Breast epithelium (tissue), 4 donors: ENCODE measurements at regions not wholly inside any gene's neighbourhood (a gene's known extent, or its start where the extent isn't known, plus 50 kb on each side); places are given as distances from the start of the nearest gene placed in this dataset.

Source experiments
- DNase-seq, 2 donors: peaks; one replicate each; pipeline ENCODE4 v3.0.0-alpha.2; 2019; ENCODE audit warnings: low spot score in 2 of 2
- H3K27ac ChIP-seq, 2 donors: fragments of 200-600 bp; sonication (generic) in 1 of 2; one replicate each; pipeline ENCODE4 v1.5.1; 2016 to 2019; ENCODE audit warnings: mild to moderate bottlenecking in 1 of 2
- H3K27me3 ChIP-seq, 2 donors: fragments of 200-600 bp; sonication (generic) in 1 of 2; one replicate each; pipeline versions ENCODE4 v1.5.1 to v1.6.0; 2017 to 2019; ENCODE audit warnings: control low read depth in 1 of 2, mild to moderate bottlenecking in 1 of 2
- H3K36me3 ChIP-seq: fragments of 200-600 bp; one replicate; pipeline ENCODE4 v1.5.1; 2019
- H3K4me1 ChIP-seq, 2 donors: fragments of 200-600 bp; sonication (generic); one replicate each; pipeline ENCODE4 v1.5.1; 2016 to 2019; ENCODE audit warnings: control low read depth in 1 of 2
- H3K4me3 ChIP-seq, 3 donors: fragments of 200-600 bp; sonication (generic); 1 replicate in 2 of 3; 2 replicates in 1 of 3; pipeline ENCODE4 v1.5.1; 2016 to 2019; ENCODE audit warnings: mild to moderate bottlenecking in 3 of 3, moderate library complexity in 2 of 3
- H3K9me3 ChIP-seq, 2 donors: fragments of 200-600 bp; sonication (generic) in 1 of 2; one replicate each; pipeline ENCODE4 v1.5.1; 2016 to 2019; ENCODE audit warnings: control low read depth in 1 of 2
- CTCF ChIP-seq, 3 donors: fragments of 450-650 bp; IDR thresholded peaks; one replicate each; pipeline ENCODE4 v1.5.1; 2016 to 2017; ENCODE audit warnings: antibody characterized with exemption in 3 of 3, mild to moderate bottlenecking in 3 of 3, moderate library complexity in 3 of 3
- POLR2A ChIP-seq: fragments of 450-650 bp; IDR thresholded peaks from one replicate; pipeline ENCODE4 v1.6.1; 2016; ENCODE audit warnings: antibody characterized with exemption, mild to moderate bottlenecking, moderate library complexity
- POLR2AphosphoS5 ChIP-seq, 3 donors: sonication (generic); formaldehyde crosslinking; IDR thresholded peaks; one replicate each; pipeline ENCODE4 v1.6.1; 2017; ENCODE audit warnings: antibody characterized with exemption in 3 of 3
- intact Hi-C: fragments of 100-400 bp; cut with DNase I; formaldehyde crosslinking; loops from one replicate; pipeline ENCODE4 v1.15.1; 2023; ENCODE audit warnings: low total_unique reads

- no peak for TF ChIP-seq POLR2AphosphoS5 (IDR thresholded peaks at IDR 0.05)
- no peak for TF ChIP-seq CTCF (IDR thresholded peaks at IDR 0.05)
- TF ChIP-seq POLR2A = no peak
- H3K4me3 ChIP-seq = no peak overlapping the region
- no peaks in the 10 kb centered on the region for H3K27me3 ChIP-seq
- H3K27ac ChIP-seq = no peak overlapping the region
- H3K4me1 ChIP-seq = no peaks in the 10 kb centered on the region
- intact Hi-C loops = no loop called here
- H3K9me3 ChIP-seq = no peaks in the 10 kb centered on the region
- DNase-seq = no peak
- H3K36me3 ChIP-seq = no peaks in the 10 kb centered on the region
Measured at GRCh38 chr1:221317537-221317936, 424.4 kb downstream of the DUSP10 start.

- H3K36me3 ChIP-seq = no peaks in the 10 kb centered on the region
- H3K27ac ChIP-seq = no peak overlapping the region
- no peak overlapping the region for H3K4me3 ChIP-seq
- H3K9me3 ChIP-seq = peaks cover 0 to 15% of the 10 kb centered on the region in 2 donors
- TF ChIP-seq CTCF (IDR thresholded peaks at IDR 0.05) = no peak
- no peak for TF ChIP-seq POLR2AphosphoS5 (IDR thresholded peaks at IDR 0.05)
- no peak for TF ChIP-seq POLR2A
- no peaks in the 10 kb centered on the region for H3K27me3 ChIP-seq
- intact Hi-C loops = no loop called here
- H3K4me1 ChIP-seq = no peaks in the 10 kb centered on the region
- no peak for DNase-seq
Measured at GRCh38 chr1:221327954-221328353, 413.9 kb downstream of the DUSP10 start.

DNA sequence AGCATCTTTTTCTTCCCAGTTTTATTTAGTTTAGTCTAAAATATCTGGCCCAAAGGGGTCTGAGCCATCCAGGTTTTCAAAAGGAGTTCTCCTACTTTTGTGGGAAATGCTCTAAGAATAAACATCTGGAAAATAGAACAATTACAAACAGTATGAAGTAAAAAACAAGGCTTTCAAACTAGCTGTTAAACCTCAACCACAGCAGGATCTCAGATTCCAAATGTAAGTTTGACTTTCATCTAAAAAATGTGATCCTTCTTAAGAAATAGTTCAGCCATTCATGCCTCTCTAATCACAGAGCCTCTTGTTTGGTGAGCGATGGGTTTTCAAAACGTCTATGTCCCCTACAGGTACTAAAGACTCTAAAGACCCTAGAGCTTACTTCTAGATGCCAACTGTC lies 413.5 kb downstream of the DUSP10 start:
- Histone ChIP-seq H3K4me1 (no peaks in the 10 kb centered on the region), H3K36me3 (no peaks in the 10 kb centered on the region), H3K9me3 (peaks cover 0 to 15% of the 10 kb centered on the region in 2 donors), H3K27ac (no peak overlapping the region), H3K27me3 (no peaks in the 10 kb centered on the region), H3K4me3 (no peak overlapping the region)
- intact Hi-C loops = no loop called here
- DNase-seq = no peak
- TF ChIP-seq CTCF (IDR thresholded peaks at IDR 0.05) = no peak
- no peak for TF ChIP-seq POLR2AphosphoS5 (IDR thresholded peaks at IDR 0.05)
- TF ChIP-seq POLR2A = no peak

DNA sequence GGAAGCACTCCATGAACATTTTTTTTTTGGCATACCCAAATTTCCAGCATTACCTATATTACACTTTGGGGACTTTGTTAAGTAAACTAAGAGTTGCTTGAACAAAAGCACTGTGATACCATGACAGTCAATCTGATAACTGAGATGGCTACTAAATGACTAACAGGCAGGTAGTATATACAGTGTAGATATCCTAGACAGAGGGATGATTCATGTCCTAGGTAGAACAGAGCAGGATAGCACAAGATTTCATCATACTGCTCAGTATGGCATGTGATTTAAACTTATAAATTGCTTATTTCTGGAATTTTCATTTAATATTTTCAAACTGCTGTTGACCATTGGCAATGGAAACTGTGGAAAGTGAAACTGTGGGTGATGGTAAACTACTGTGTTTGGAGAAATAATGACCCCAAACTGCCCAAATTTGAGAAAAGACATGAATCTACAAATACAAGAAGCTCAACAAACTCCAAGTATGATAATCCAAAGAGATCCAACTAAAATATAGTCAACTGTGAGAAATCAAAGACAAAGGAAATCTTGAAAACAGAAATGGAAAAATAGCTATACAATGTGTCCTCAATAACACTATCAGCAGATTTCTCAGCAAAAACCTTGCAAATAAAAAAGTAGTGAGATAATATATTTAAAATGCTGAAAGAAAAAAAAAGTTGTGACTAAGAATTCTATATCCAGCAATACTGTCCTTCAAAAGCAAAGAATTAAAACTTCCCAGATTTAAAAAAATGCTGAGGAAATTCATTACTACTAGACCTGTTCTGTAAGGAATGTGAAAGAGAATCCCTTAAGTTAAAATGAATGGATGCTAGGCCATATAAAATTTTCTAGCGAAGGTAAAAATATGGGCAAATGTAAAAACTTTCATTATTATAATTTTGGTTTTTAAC lies 410.4 kb downstream of the DUSP10 start:
- Histone ChIP-seq H3K36me3 (no peaks in the 10 kb centered on the region), H3K27ac (no peak overlapping the region), H3K27me3 (no peaks in the 10 kb centered on the region), H3K4me3 (no peak overlapping the region), H3K4me1 (no peaks in the 10 kb centered on the region), H3K9me3 (peaks cover 0 to 15% of the 10 kb centered on the region in 2 donors)
- no peak for DNase-seq
- intact Hi-C loops = no loop called here
- no peak for TF ChIP-seq POLR2A

- Histone ChIP-seq H3K27ac (peak overlapping the region in 1 of 2 donors; percentile 65), H3K36me3 (no peaks in the 10 kb centered on the region), H3K9me3 (peaks cover 0 to 15% of the 10 kb centered on the region in 2 donors), H3K27me3 (no peaks in the 10 kb centered on the region), H3K4me3 (no peak overlapping the region), H3K4me1 (no peaks in the 10 kb centered on the region)
- DNase-seq = no peak
- TF ChIP-seq POLR2AphosphoS5 (IDR thresholded peaks at IDR 0.05) = no peak
- TF ChIP-seq CTCF (IDR thresholded peaks at IDR 0.05) = no peak
- no peak for TF ChIP-seq POLR2A
- intact Hi-C loops = no loop called here
Measured at GRCh38 chr1:221334062-221334461, 407.8 kb downstream of the DUSP10 start.
